ENCODE measurements at regions not wholly inside any gene's neighbourhood (a gene's known extent, or its start where the extent isn't known, plus 50 kb on each side); places are given as distances from the start of the nearest gene placed in this dataset.

GRCh38 chr11:40030867-40031266 lies 1428.6 kb downstream of the LRRC4C start:
- TF ChIP-seq CTCF (IDR thresholded peaks at IDR 0.05) = no peak
- TF ChIP-seq POLR2A (IDR thresholded peaks at IDR 0.05) = no peak
- TF ChIP-seq POLR2AphosphoS5 (IDR thresholded peaks at IDR 0.05) = no peak
- no peak for TF ChIP-seq EP300 (IDR thresholded peaks at IDR 0.05)
